GM23338 (cell line): ENCODE measurements at regions not wholly inside any gene's neighbourhood (a gene's known extent, or its start where the extent isn't known, plus 50 kb on each side); places are given as distances from the start of the nearest gene placed in this dataset.

Experiments used
- ATAC-seq: fragments of 200-7000 bp; cut with Tn5 transposase; 3 replicates; pipeline ENCODE4 v1.9.1; 2020
- DNase-seq: peaks from one replicate; pipeline ENCODE4 v3.0.0-alpha.2; 2015; ENCODE audit warnings: low spot score
- H2AFZ ChIP-seq: fragments of 200-600 bp; sonication (generic); 2 replicates; pipeline ENCODE4 v1.8.0; 2016; ENCODE audit warnings: antibody characterized with exemption, mild to moderate bottlenecking, moderate library complexity
- H3F3A ChIP-seq: fragments of 200-600 bp; sonication (generic); replicated peaks from 2 replicates; pipeline ENCODE4 v1.8.0; 2017; ENCODE audit warnings: antibody characterized with exemption, mixed run types, low read depth
- H3K27ac ChIP-seq: fragments of 200-600 bp; sonication (generic); 2 replicates; pipeline ENCODE4 v1.6.1; 2016; ENCODE audit warnings: low read depth
- H3K27me3 ChIP-seq: fragments of 200-600 bp; sonication (generic); 2 replicates; pipeline ENCODE4 v1.8.0; 2016; ENCODE audit warnings: mild to moderate bottlenecking, mixed run types, moderate library complexity; ENCODE audit not compliant: insufficient read depth
- H3K36me3 ChIP-seq: fragments of 200-600 bp; sonication (generic); 2 replicates; pipeline ENCODE4 v1.8.0; 2016; ENCODE audit warnings: mild to moderate bottlenecking; ENCODE audit not compliant: insufficient read depth
- H3K4me1 ChIP-seq: fragments of 200-600 bp; sonication (generic); 2 replicates; pipeline ENCODE4 v1.8.0; 2016; ENCODE audit warnings: mild to moderate bottlenecking, moderate library complexity; ENCODE audit not compliant: insufficient read depth
- H3K4me2 ChIP-seq: fragments of 200-600 bp; sonication (generic); 2 replicates; pipeline ENCODE4 v1.7.1; 2017; ENCODE audit warnings: mixed run types
- H3K4me3 ChIP-seq: fragments of 200-600 bp; sonication (generic); 2 replicates; pipeline ENCODE4 v1.6.1; 2016; ENCODE audit warnings: mixed run types
- H3K79me2 ChIP-seq: fragments of 200-600 bp; sonication (generic); replicated peaks from 2 replicates; pipeline ENCODE4 v1.8.0; 2017; ENCODE audit warnings: mild to moderate bottlenecking; ENCODE audit not compliant: insufficient read depth
- H3K9me2 ChIP-seq: fragments of 200-600 bp; sonication (generic); 2 replicates; pipeline ENCODE4 v1.8.0; 2017; ENCODE audit not compliant: insufficient read depth
- H4K20me1 ChIP-seq: fragments of 200-600 bp; sonication (generic); replicated peaks from 2 replicates; pipeline ENCODE4 v1.8.0; 2017; ENCODE audit warnings: mild to moderate bottlenecking; ENCODE audit not compliant: insufficient read depth
- H3K27ac Mint-ChIP-seq: 2 replicates; pipeline ENCODE4 v1.8.0; 2020; ENCODE audit warnings: inconsistent platforms, mild to moderate bottlenecking, moderate library complexity, mixed read lengths
- H3K27me3 Mint-ChIP-seq: 3 replicates; pipeline ENCODE4 v1.8.0; 2022; ENCODE audit warnings: low read depth, mild to moderate bottlenecking, moderate library complexity, mixed read lengths, inconsistent platforms; ENCODE audit not compliant: insufficient read depth, poor library complexity
- H3K36me3 Mint-ChIP-seq: 3 replicates; pipeline ENCODE4 v1.8.0; 2021; ENCODE audit warnings: low read depth, mild to moderate bottlenecking, inconsistent platforms, moderate library complexity, mixed read lengths
- H3K4me1 Mint-ChIP-seq: 3 replicates; pipeline ENCODE4 v1.8.0; 2020; ENCODE audit warnings: mild to moderate bottlenecking, inconsistent platforms, mixed read lengths
- H3K4me3 Mint-ChIP-seq: 3 replicates; pipeline ENCODE4 v1.8.0; 2021; ENCODE audit warnings: moderate library complexity, mild to moderate bottlenecking, inconsistent platforms, mixed read lengths
- H3K9me3 Mint-ChIP-seq: 3 replicates; pipeline ENCODE4 v1.8.0; 2020; ENCODE audit warnings: moderate library complexity, mild to moderate bottlenecking, inconsistent platforms, mixed read lengths
- CREB1 ChIP-seq: fragments of 250-450 bp; sonication (Bioruptor Pico); IDR thresholded peaks from 2 replicates; pipeline ENCODE4 v1.5.0; 2020; ENCODE audit warnings: low read depth, mild to moderate bottlenecking, moderate library complexity
- CTCF ChIP-seq, 2 experiments: fragments of 200-600 bp in 1 of 2; sonication (generic) in 1 of 2; conservative IDR thresholded peaks; 2 replicates each; pipeline versions ENCODE4 v1.5.1 to v1.6.1; 2016 to 2017; ENCODE audit warnings: antibody characterized with exemption in 2 of 2, low read depth in 2 of 2, mild to moderate bottlenecking in 2 of 2, moderate library complexity in 1 of 2
- ETS1 ChIP-seq: IDR thresholded peaks from 2 replicates; pipeline ENCODE4 v1.6.1; 2016; ENCODE audit warnings: antibody characterized with exemption
- EZH2 ChIP-seq: fragments of 200-600 bp; sonication (generic); IDR thresholded peaks from one replicate; pipeline ENCODE4 v1.8.0; 2017; ENCODE audit warnings: antibody characterized with exemption, mild to moderate bottlenecking, low read depth; ENCODE audit not compliant: unreplicated experiment
- EZH2phosphoT487 ChIP-seq: fragments of 200-600 bp; sonication (generic); IDR thresholded peaks from one replicate; pipeline ENCODE4 v1.8.1; 2018; ENCODE audit warnings: antibody characterized with exemption; ENCODE audit not compliant: unreplicated experiment
- JUNB ChIP-seq: IDR thresholded peaks from one replicate; pipeline ENCODE4 v1.6.1; 2016; ENCODE audit warnings: antibody characterized with exemption; ENCODE audit not compliant: unreplicated experiment
- POLR2AphosphoS5 ChIP-seq: IDR thresholded peaks from 2 replicates; pipeline ENCODE4 v1.6.1; 2016; ENCODE audit warnings: antibody characterized with exemption, low read depth
- STAT1 ChIP-seq: IDR thresholded peaks from one replicate; pipeline ENCODE4 v1.6.1; 2016; ENCODE audit warnings: antibody characterized with exemption; ENCODE audit not compliant: unreplicated experiment
- ZNF114 ChIP-seq: fragments of 250-450 bp; sonication (Bioruptor Pico); IDR thresholded peaks from 2 replicates; pipeline ENCODE4 v1.5.0; 2020; ENCODE audit warnings: mild to moderate bottlenecking, moderate library complexity
- ZNF331 ChIP-seq: fragments of 250-450 bp; sonication (Bioruptor Pico); IDR thresholded peaks from 2 replicates; pipeline ENCODE4 v1.5.0; 2020; ENCODE audit warnings: low read depth, mild to moderate bottlenecking, moderate library complexity
- TF ChIP-seq, protein P1 (sequence below): IDR thresholded peaks from one replicate; pipeline ENCODE4 v1.6.1; 2018; ENCODE audit warnings: antibody characterized with exemption; ENCODE audit not compliant: unreplicated experiment
- TF ChIP-seq, protein P2 (sequence below): fragments of 250-450 bp; sonication (Bioruptor Pico); IDR thresholded peaks from 2 replicates; pipeline ENCODE4 v1.5.0; 2020; ENCODE audit warnings: mild to moderate bottlenecking, moderate library complexity

DNA sequence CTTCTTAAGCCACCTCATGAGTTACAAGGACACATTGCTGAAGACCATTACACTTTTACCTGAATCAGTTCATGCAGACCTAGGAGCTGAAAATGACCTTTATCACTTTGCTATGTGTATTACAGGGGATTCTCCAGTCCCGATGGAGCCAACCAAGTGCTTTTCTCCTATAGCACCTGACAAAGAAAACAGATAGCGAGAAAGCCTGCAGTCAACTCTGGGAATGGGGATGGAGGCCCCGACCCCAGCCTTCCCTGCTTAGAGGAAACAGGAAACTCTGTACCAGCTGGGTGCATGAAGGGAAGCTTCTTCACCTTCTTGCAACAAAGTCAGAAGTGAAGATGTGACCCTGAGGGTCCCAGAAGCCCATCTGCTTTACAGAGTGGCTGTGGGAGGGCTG, 168.3 kb upstream of the SEMA6D start:
- H3F3A ChIP-seq: no peaks in the 10 kb centered on the region

More for the DNA sequence above, 168.3 kb upstream of the SEMA6D start:
- H3K36me3 Mint-ChIP-seq: no peaks in the 10 kb centered on the region
- no peak overlapping the region for H3K27ac Mint-ChIP-seq
- Histone ChIP-seq H3K27me3 (no peaks in the 10 kb centered on the region), H2AFZ (peak overlapping the region; percentile 84; the same call in 1 of the 2 replicates), H4K20me1 (no peaks in the 10 kb centered on the region), H3K4me2 (no peak overlapping the region), H3K36me3 (no peaks in the 10 kb centered on the region), H3K9me2 (peaks cover 10% of the 10 kb centered on the region; the same call in 1 of the 2 replicates), H3K79me2 (no peaks in the 10 kb centered on the region), H3K4me1 (no peaks in the 10 kb centered on the region), H3K4me3 (no peak overlapping the region), H3K27ac (no peak overlapping the region)
- ATAC-seq (no peak), DNase-seq (no peak)
- no peak overlapping the region for H3K4me3 Mint-ChIP-seq
- no peak for TF ChIP-seq CTCF (conservative IDR thresholded peaks at IDR 0.05; ENCODE audit: low read depth in 2 of 2)
- no peak for TF ChIP-seq EZH2
- TF ChIP-seq EZH2phosphoT487: no peak
- no peak for TF ChIP-seq ETS1
- TF ChIP-seq CREB1 (CRISPR knock-in tag): no peak
- no peak for TF ChIP-seq POLR2AphosphoS5
- TF ChIP-seq, protein P1, sequence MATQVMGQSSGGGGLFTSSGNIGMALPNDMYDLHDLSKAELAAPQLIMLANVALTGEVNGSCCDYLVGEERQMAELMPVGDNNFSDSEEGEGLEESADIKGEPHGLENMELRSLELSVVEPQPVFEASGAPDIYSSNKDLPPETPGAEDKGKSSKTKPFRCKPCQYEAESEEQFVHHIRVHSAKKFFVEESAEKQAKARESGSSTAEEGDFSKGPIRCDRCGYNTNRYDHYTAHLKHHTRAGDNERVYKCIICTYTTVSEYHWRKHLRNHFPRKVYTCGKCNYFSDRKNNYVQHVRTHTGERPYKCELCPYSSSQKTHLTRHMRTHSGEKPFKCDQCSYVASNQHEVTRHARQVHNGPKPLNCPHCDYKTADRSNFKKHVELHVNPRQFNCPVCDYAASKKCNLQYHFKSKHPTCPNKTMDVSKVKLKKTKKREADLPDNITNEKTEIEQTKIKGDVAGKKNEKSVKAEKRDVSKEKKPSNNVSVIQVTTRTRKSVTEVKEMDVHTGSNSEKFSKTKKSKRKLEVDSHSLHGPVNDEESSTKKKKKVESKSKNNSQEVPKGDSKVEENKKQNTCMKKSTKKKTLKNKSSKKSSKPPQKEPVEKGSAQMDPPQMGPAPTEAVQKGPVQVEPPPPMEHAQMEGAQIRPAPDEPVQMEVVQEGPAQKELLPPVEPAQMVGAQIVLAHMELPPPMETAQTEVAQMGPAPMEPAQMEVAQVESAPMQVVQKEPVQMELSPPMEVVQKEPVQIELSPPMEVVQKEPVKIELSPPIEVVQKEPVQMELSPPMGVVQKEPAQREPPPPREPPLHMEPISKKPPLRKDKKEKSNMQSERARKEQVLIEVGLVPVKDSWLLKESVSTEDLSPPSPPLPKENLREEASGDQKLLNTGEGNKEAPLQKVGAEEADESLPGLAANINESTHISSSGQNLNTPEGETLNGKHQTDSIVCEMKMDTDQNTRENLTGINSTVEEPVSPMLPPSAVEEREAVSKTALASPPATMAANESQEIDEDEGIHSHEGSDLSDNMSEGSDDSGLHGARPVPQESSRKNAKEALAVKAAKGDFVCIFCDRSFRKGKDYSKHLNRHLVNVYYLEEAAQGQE: no peak
- no peak for TF ChIP-seq STAT1
- TF ChIP-seq ZNF114 (CRISPR knock-in tag): no peak
- TF ChIP-seq, protein P2, sequence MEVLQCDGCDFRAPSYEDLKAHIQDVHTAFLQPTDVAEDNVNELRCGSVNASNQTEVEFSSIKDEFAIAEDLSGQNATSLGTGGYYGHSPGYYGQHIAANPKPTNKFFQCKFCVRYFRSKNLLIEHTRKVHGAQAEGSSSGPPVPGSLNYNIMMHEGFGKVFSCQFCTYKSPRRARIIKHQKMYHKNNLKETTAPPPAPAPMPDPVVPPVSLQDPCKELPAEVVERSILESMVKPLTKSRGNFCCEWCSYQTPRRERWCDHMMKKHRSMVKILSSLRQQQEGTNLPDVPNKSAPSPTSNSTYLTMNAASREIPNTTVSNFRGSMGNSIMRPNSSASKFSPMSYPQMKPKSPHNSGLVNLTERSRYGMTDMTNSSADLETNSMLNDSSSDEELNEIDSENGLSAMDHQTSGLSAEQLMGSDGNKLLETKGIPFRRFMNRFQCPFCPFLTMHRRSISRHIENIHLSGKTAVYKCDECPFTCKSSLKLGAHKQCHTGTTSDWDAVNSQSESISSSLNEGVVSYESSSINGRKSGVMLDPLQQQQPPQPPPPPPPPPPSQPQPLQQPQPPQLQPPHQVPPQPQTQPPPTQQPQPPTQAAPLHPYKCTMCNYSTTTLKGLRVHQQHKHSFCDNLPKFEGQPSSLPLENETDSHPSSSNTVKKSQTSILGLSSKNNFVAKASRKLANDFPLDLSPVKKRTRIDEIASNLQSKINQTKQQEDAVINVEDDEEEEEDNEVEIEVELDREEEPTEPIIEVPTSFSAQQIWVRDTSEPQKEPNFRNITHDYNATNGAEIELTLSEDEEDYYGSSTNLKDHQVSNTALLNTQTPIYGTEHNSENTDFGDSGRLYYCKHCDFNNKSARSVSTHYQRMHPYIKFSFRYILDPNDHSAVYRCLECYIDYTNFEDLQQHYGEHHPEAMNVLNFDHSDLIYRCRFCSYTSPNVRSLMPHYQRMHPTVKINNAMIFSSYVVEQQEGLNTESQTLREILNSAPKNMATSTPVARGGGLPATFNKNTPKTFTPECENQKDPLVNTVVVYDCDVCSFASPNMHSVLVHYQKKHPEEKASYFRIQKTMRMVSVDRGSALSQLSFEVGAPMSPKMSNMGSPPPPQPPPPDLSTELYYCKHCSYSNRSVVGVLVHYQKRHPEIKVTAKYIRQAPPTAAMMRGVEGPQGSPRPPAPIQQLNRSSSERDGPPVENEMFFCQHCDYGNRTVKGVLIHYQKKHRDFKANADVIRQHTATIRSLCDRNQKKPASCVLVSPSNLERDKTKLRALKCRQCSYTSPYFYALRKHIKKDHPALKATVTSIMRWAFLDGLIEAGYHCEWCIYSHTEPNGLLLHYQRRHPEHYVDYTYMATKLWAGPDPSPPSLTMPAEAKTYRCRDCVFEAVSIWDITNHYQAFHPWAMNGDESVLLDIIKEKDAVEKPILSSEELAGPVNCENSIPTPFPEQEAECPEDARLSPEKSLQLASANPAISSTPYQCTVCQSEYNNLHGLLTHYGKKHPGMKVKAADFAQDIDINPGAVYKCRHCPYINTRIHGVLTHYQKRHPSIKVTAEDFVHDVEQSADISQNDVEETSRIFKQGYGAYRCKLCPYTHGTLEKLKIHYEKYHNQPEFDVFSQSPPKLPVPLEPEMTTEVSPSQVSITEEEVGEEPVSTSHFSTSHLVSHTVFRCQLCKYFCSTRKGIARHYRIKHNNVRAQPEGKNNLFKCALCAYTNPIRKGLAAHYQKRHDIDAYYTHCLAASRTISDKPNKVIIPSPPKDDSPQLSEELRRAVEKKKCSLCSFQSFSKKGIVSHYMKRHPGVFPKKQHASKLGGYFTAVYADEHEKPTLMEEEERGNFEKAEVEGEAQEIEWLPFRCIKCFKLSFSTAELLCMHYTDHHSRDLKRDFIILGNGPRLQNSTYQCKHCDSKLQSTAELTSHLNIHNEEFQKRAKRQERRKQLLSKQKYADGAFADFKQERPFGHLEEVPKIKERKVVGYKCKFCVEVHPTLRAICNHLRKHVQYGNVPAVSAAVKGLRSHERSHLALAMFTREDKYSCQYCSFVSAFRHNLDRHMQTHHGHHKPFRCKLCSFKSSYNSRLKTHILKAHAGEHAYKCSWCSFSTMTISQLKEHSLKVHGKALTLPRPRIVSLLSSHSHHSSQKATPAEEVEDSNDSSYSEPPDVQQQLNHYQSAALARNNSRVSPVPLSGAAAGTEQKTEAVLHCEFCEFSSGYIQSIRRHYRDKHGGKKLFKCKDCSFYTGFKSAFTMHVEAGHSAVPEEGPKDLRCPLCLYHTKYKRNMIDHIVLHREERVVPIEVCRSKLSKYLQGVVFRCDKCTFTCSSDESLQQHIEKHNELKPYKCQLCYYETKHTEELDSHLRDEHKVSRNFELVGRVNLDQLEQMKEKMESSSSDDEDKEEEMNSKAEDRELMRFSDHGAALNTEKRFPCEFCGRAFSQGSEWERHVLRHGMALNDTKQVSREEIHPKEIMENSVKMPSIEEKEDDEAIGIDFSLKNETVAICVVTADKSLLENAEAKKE (CRISPR knock-in tag): no peak
- TF ChIP-seq ZNF331 (CRISPR knock-in tag): no peak
- no peak for TF ChIP-seq JUNB
- H3K27me3 Mint-ChIP-seq: no peaks in the 10 kb centered on the region
- H3K9me3 Mint-ChIP-seq: no peaks in the 10 kb centered on the region
- H3K4me1 Mint-ChIP-seq: peaks cover 2% of the 10 kb centered on the region
